Panc1 (cell line): ENCODE measurements at regions not wholly inside any gene's neighbourhood (a gene's known extent, or its start where the extent isn't known, plus 50 kb on each side); places are given as distances from the start of the nearest gene placed in this dataset.

Source experiments
- CTCF ChIP-seq: fragments of 450-650 bp; IDR thresholded peaks from 2 replicates; pipeline ENCODE4 v1.5.1; 2017; ENCODE audit warnings: mild to moderate bottlenecking
- POLR2AphosphoS5 ChIP-seq: IDR thresholded peaks from 2 replicates; pipeline ENCODE4 v1.6.1; 2012; ENCODE audit warnings: mild to moderate bottlenecking, low read depth, low read length, moderate library complexity
- REST ChIP-seq, 2 experiments: IDR thresholded peaks; 2 replicates each; pipeline ENCODE4 v1.6.1; 2011 to 2012; ENCODE audit warnings: low read depth in 2 of 2, control low read depth in 1 of 2, low read length in 1 of 2, mild to moderate bottlenecking in 1 of 2, moderate library complexity in 1 of 2; ENCODE audit not compliant: insufficient read depth in 1 of 2
- TCF7L2 ChIP-seq: IDR thresholded peaks from 2 replicates; pipeline ENCODE4 v1.6.1; 2011; ENCODE audit warnings: mild to moderate bottlenecking, low read depth, low read length, inconsistent platforms

GRCh38 chr2:5132281-5132680 lies 559.9 kb upstream of the SOX11 start:
- TF ChIP-seq CTCF (no peak), REST (IDR thresholded peaks at IDR 0.05; ENCODE audit: insufficient read depth in 1 of 2, low read depth in 2 of 2, low read length in 1 of 2) (no peak), TCF7L2 (no peak), POLR2AphosphoS5 (no peak)
